Central memory CD4-positive, alpha-beta T cell (primary cell): ENCODE measurements at regions not wholly inside any gene's neighbourhood (a gene's known extent, or its start where the extent isn't known, plus 50 kb on each side); places are given as distances from the start of the nearest gene placed in this dataset.
"Not testable (repeated sequence)": the region's sequence is repeated elsewhere in the genome, so short reads cannot be mapped to it uniquely, and the experiment has no call there.

ENCODE experiments used
- DNase-seq: peaks from one replicate; pipeline ENCODE4 v3.0.0; 2022

DNA sequence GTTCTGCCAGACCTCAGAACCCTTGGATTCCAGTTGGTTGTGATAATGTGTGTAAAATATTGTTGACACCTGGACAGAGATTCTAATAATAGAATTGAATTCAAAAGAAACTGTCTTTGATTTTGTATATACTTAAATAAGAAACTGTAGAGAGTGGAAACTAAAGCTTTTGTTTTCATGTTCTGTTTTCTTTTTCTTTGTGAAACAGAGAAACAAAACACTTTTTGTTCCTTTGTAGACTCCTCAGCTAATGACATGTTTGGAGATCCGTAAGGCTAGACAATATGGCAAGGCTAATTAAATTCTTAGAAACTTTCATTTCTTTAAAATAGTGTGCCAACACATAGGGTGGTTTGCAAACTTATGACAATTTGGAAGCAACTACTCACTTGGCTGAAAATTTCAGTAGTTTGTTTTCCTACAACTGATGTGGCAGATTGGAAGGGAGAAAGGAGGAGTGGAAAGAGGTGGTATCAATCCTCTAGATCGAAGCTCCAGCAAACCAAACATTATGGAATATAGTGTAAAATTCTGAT lies 90.9 kb upstream of the FAT1 start:
- no peak for DNase-seq

GRCh38 chr4:186819342-186820086 lies 95.9 kb upstream of the FAT1 start:
- DNase-seq = no peak

DNA sequence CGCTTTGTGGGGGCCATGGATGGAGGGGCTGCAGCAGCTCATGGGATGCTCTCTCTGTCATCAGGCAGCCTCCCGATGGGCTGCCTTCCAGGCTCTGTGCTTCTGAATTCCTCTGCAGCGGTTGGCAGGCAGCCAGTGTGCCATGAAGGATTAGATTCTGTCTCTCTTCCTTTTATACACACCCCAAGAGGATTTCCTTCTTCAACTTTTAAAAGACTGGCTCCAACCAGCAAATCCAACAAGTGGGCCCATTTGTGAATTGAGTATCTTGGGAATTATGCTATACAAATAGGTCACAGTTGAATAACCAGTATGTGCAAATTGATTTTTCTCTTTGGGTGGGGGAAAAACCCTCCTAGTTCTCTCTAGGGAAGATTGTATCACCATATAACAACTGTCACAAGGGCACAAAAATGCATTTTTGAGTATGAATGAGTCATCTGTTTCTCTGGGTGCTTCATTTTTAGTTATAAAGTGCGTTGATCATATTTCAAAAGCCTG lies 96.8 kb upstream of the FAT1 start:
- no peak for DNase-seq

DNA sequence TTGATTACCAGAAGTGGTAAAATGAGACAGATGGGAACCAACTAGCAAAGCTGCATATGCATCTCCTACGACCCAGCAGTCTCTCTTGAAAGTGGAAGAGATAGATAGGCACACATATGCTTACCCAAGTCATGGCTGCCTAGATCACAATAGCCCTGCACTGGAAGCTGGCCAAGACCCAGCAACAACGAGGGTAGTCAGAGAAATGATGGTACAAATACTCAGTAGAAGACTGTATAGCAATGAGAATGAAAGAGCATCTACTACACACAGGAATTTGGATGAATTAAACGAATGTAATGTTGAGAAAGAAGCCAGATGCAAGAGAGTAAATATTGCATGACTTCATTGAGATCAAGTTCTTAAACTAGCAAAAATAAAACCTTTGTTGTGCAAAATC lies 100.3 kb upstream of the FAT1 start:
- DNase-seq = no peak

DNA sequence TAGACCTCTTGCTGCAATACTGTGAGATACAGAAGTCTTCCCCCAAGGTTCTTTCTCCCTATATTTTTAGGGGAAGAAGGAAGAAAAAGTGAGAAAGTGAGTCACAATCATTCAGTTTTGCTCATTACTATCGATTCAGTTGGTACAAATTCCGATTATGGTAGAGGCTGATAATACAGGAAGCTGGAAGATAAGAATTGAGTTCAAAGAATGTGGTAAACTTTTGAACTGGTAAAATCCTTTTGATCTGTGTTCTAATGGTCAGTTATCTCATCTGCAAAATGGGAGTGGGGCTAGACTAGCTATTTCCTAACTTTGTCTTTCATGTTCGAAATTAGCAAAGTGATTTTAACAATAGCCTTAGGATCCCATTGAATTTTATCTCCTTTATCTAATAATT lies 101.4 kb upstream of the FAT1 start:
- no peak for DNase-seq

DNA sequence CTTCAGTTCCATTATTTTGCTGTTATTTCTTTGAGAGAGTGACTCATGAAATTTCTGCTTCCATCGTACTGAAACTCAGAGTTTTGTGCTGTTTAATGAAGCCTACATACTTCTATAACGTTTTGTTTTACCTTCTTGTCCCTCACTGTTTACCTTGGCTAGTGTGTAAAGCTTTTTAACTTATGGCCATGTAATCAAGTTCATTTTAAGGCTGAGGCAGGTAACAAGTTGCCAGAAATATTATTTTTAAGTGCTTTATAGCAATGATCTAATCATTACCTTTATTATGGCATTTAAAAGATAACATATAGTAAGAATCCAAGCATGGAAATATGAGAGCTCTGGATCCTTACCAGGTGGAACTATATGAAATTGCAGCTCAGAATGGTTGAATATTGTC lies 102.3 kb upstream of the FAT1 start:
- DNase-seq = no peak

DNA sequence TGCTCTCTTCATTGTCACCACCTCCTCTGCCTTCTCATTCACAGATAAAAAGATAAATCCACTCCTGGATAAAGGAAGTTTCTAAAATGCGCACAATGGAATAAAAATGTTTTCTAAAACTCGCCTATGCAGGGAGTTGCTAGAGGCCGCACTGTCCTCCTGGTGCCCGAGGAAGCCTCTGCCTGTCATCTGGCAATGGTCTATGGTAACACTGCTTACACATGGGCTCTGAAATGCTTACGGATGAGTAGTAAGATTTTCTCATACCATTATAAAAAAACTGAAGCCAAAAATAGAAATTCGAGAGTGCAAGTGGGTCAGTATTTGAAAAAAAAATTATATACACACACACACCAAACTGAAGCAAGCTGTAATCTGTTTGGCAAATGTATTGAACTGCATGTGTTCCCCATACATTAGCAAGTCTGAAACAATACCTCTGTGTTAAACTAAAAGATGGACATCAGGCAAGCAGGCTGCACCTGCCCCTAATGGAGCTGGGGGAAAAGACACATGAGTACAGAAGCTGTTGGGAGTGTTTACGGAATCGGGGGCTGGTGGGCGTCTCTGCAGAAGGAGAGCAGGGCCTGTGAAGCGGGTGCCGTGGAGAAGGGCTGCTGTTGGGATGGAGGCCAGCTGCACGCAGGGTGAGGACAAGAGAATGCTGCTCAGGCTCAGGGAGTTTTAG lies 103.3 kb upstream of the FAT1 start:
- DNase-seq = no peak

DNA sequence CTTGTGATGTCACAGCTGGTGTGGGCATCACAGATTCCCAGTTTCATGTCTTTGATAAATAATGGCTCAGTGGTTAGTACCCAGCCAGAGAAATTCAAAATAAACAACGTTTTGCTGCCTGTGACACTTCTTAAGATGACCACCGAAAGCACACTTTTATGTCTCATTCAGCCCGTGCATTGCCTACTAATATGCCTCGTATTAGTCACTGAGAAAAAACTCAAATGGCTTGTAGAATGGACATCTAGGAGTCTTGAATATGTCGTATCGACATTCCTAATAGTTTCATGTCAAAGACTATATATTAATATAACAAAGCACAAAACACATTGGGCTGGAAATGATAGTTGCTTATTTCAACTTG lies 103.9 kb upstream of the FAT1 start:
- no peak for DNase-seq

- no peak for DNase-seq
Measured at GRCh38 chr4:186829097-186829496, 105.4 kb upstream of the FAT1 start.

DNA sequence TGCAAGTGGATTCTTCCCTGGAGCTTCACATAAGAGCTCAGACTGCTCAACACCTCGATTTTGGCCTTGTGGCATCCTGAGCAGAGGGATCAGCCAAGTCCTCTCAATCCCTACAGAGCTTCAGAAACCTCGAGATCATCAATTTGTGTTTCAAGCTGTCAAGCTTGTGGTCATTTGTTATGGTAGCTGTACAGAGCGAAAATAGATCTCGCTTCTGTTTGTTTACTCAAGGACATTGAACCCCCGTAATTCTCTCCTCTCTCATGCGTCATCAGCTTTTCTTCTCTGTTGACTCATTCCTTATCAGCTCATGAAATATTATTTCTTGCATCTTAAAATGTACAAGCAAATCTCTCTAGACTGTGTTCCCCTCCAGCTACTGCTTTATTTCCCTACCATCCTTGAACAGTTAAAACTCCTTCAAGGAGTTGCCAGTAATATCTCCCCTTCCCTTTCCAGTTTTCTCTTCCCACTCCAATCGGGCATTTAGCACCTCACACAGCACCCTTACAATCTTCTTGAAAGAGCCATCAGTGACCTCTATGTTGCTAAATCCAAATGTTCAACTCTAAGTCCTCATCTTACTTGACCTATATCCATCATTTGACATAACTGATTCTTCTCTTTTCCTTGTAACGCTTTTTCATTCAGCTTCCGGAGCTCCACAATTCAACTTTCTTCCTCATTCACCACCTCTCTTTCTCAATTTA lies 106.2 kb upstream of the FAT1 start:
- no peak for DNase-seq

DNA sequence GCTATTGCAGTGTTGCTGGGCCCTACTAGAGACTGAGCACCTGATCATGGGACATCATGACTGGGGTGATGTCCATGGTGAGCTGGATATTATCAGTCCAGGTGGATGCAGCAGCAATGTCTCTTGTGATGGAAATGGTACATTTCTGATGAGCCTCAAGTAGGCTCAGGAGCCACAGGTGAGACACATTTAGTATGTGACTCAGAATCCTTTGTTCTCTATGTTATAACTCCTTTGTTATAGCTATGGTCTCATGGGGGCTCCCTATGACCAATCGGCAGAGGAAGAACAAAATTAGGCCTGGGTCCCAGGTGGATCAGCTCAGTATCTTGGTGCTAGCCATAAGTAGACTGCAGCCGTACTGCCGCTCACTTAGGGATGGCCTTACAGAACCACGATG lies 107.9 kb upstream of the FAT1 start:
- DNase-seq = no peak

DNA sequence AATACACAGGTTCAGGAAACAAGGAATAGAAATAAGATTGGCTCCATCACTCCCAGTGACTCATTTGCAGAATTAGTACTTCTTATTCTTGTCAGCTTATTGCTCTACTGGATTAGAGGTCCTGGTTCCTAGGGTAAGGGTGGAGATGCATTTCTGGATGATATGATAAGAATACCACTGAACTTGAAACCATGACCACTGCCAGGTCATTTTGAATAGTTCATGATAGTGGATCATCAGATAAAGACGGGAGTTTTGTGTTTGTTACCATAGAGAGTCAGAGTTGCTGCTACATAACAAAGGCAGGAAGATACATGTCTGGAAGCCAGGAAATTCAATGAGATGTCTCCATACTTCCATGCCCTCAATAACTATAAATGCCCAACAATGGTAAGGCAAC lies 109.2 kb upstream of the FAT1 start:
- DNase-seq = no peak

DNA sequence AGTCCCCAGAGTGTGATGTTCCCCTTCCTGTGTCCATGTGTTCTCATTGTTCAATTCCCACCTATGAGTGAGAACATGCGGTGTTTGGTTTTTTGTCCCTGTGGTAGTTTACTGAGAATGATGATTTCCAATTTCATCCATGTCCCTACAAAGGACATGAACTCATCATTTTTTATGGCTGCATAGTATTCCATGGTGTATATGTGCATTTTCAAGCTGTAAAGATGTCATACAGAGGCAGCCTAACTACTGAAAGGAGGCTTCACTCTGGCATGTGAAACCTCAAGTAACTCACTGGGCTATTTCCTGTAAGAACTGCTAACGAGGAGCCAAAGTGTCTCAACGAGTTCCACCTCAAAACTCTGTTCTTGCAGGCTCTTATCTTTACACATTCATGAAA lies 113.8 kb upstream of the FAT1 start:
- DNase-seq = not testable (repeated sequence)

- no peak for DNase-seq
Measured at GRCh38 chr4:186838295-186838694, 114.6 kb upstream of the FAT1 start.

DNA sequence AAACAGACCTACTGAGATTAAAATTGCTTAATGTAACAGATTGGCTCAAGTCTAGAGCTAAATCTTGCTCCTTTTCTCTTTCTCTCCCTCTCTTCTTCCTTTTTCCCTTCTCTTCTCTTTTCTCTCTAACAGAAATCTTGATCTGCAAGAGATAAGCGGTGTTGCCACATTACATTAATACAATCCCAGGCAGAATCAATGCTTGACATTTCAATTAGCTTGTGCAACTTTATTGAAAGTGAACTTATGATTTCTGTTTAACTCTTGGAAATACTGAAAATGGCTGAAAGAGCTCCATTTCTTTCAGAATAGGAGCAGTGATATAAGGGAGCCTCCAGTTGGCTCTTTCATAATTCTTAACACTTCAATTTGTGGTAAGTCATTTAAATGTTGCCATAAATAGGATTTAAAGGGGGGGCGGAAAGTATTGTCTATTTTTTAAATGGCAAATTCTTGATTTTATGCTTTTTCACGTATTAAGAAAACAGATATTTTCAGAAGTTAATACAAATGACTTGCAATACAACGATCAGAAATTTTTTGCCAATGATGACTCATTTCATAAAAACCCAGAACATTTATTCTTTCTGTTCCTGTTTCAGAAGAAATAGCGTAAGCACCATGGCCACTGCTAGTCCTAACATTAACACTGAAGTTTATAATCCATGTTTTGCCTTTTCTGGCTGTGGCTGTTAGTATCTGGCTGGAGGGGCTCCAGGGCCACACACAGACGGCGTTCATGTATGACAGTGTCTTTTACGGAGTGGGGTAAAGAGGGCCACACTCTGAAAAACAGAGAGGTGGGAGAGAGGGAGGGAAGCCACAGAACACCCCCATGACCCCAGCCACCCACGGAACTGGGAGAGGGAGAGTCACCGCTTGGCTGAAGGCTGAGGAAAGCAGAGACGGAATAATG lies 115.7 kb upstream of the FAT1 start:
- no peak for DNase-seq

DNA sequence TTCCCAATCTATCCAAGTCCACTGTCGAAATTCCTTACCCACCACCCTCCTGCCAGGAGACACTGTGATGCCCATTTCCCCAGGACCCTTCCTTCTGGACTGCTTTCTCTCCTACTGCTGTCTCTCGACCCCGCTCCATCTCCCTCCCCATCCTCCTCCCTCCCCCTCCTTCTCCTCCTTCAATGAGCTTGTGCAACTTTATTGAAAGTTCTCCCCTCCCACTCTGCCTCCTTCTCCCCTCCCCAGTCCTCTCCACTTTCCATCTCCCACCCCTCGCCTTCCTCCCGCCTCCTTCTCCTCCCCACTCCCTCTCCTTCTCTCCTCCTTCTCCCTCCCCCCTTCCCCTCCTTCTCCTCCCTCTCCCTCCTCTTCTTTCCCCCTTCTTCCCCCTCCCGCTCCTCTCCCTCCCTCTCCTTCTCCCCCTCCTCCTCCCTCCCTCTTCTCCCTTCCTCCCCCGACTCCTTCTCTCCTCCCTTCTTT lies 116.6 kb upstream of the FAT1 start:
- DNase-seq = no peak

GRCh38 chr4:186840771-186841301 lies 117.2 kb upstream of the FAT1 start:
- no peak for DNase-seq

DNA sequence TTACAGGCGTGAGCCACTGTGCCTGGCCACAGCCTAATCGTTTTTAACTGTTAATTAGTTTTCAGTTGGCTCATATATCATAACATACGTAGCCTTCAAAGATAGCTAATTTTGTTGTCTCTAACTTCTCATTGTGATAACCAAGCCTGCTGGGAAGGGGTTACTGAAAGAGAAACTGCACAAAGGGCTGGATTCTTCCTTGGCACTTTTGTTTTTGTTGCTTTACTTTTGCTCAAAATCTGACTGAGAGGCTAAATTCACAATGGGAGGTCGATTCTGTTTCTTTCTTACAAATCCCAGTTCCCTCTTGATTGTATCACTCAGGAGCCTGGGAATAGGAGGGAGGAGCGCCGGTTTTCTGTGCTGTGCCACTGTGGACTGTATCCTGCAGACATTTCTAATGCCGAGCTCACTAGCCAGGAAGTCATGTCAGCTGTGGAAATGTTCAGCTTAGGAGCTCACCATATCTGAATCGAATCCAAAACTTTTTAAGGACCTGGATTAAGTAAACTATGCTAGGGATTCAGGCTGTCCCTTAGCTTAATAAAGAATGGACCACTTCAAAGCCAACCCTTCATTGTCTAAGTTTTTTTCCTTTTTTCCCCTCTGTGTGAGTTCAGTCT lies 120.5 kb upstream of the FAT1 start:
- no peak for DNase-seq

DNA sequence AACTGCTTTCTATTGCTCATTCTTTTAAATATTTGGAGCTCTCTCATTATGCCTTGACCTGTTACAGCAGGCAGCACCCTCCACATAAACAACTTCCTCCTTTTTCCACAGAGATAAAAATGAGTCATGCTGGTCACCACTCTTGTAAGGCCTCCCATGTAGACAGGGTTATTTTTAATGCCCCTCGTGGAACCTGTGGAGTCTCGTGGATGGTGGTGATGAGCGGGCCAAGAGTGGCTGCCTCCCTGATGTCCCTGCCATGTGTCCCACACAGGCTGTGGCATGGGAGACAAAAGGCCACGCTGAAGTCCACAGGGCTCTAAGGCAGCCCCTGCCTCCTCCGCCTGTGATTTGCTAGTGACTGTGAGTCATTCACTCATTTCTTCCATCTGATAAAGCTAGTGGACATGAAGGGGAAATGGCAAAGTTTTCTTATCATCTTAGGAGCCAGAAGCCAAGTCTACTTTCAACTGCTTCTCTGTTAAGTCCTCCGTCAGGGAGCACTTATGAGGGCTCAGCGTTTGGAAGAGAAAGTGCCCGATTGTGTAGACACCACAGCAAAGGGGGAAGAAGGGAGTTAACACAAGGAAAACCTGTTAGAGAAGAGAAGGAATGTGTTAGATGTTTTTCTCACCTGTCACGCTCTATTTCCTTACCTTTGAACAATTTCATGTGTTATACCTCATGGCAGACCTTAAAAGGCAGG lies 121.6 kb upstream of the FAT1 start:
- DNase-seq = no peak

- DNase-seq = no peak
Measured at GRCh38 chr4:186846426-186846825, 122.8 kb upstream of the FAT1 start.
